ENCODE measurements at regions not wholly inside any gene's neighbourhood (a gene's known extent, or its start where the extent isn't known, plus 50 kb on each side); places are given as distances from the start of the nearest gene placed in this dataset.

DNA sequence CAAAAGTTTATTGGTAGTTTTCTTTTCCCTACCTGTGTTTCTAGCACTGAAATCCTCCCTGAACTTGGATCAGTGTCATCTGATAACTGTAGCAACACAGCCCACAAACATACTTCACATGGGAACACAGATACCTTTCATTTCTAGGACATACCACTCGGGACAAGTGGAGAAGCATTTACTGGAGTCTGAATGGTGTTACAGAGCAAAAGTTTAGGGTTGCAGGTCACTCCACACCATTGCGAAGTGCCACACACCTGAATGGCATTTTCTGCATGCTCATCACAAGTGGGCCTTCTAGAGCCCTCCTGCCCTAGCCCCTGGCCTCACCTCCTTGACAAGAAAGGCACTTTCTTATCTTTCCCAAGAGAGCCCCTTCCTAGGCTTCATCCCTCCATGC, 184.8 kb upstream of the PKDCC start:
- TF ChIP-seq YY1 (IDR thresholded peaks at IDR 0.05; ENCODE audit: insufficient read depth, insufficient read length) (no peak), ZNF274 (IDR thresholded peaks at IDR 0.05; ENCODE audit: low read depth, low read length) (no peak)

All from NT2/D1 (cell line).